HAP-1 (cell line): ENCODE measurements at regions not wholly inside any gene's neighbourhood (a gene's known extent, or its start where the extent isn't known, plus 50 kb on each side); places are given as distances from the start of the nearest gene placed in this dataset.

Source experiments
- DNase-seq, 2 experiments: peaks; one replicate each; pipeline ENCODE4 v3.0.0-alpha.2; 2016 to 2020; ENCODE audit warnings: low spot score in 2 of 2
- H3K27me3 ChIP-seq: fragments of 250-450 bp; sonication (Bioruptor Pico); 2 replicates; pipeline ENCODE4 v1.5.1; 2020; ENCODE audit warnings: low read depth, mild to moderate bottlenecking, moderate library complexity
- H3K36me3 ChIP-seq: fragments of 250-450 bp; sonication (Bioruptor Pico); replicated peaks from 2 replicates; pipeline ENCODE4 v1.5.1; 2020; ENCODE audit warnings: mild to moderate bottlenecking
- H3K4me1 ChIP-seq: fragments of 250-450 bp; sonication (Bioruptor Pico); 2 replicates; pipeline ENCODE4 v1.5.1; 2020; ENCODE audit warnings: mild to moderate bottlenecking
- H3K4me3 ChIP-seq: fragments of 250-450 bp; sonication (Bioruptor Pico); 2 replicates; pipeline ENCODE4 v1.5.1; 2020; ENCODE audit warnings: mild to moderate bottlenecking, moderate library complexity
- H3K9me3 ChIP-seq: fragments of 250-450 bp; sonication (Bioruptor Pico); 2 replicates; pipeline ENCODE4 v1.5.1; 2020; ENCODE audit warnings: mild to moderate bottlenecking, moderate library complexity
- in situ Hi-C: fragments of 300-500 bp; cut with MboI; formaldehyde crosslinking; loops from 3 replicates; pipeline ENCODE4 v1.14.3; 2020; ENCODE audit warnings: low sequenced_read_pairs, inconsistent platforms, mixed read lengths

GRCh38 chr5:120738568-120738967 lies 274.5 kb downstream of the PRR16 start:
- no peaks in the 10 kb centered on the region for H3K4me1 ChIP-seq
- in situ Hi-C loops = no loop called here

GRCh38 chr5:120740989-120741388 lies 276.9 kb downstream of the PRR16 start:
- in situ Hi-C loops = no loop called here
- no peaks in the 10 kb centered on the region for H3K36me3 ChIP-seq
- no peaks in the 10 kb centered on the region for H3K4me1 ChIP-seq
- H3K27me3 ChIP-seq = no peaks in the 10 kb centered on the region
- DNase-seq = no peak
- no peak overlapping the region for H3K4me3 ChIP-seq
- H3K9me3 ChIP-seq = no peaks in the 10 kb centered on the region

More at GRCh38 chr5:120738568-120738967, 274.5 kb downstream of the PRR16 start:
- Histone ChIP-seq H3K36me3 (no peaks in the 10 kb centered on the region), H3K4me3 (no peak overlapping the region), H3K27me3 (no peaks in the 10 kb centered on the region), H3K9me3 (no peaks in the 10 kb centered on the region)
- DNase-seq = no peak

- Histone ChIP-seq H3K9me3 (no peaks in the 10 kb centered on the region), H3K4me3 (no peak overlapping the region), H3K36me3 (no peaks in the 10 kb centered on the region), H3K4me1 (peaks cover 4% of the 10 kb centered on the region; the same call in 1 of the 2 replicates), H3K27me3 (no peaks in the 10 kb centered on the region)
- DNase-seq = no peak
- in situ Hi-C loops = no loop called here
These were observed 284.4 kb downstream of the PRR16 start for GRCh38 chr5:120748474-120748873.

GRCh38 chr5:120749737-120750136 lies 285.6 kb downstream of the PRR16 start:
- H3K36me3 ChIP-seq = no peaks in the 10 kb centered on the region
- H3K4me3 ChIP-seq = no peak overlapping the region
- DNase-seq = no peak
- H3K9me3 ChIP-seq = no peaks in the 10 kb centered on the region
- peaks cover 4% of the 10 kb centered on the region; the same call in 1 of the 2 replicates for H3K4me1 ChIP-seq
- in situ Hi-C loops = no loop called here
- H3K27me3 ChIP-seq = no peaks in the 10 kb centered on the region

GRCh38 chr5:120759587-120759986 lies 295.5 kb downstream of the PRR16 start:
- DNase-seq = no peak
- in situ Hi-C loops = no loop called here
- H3K4me1 ChIP-seq = peaks cover 15% of the 10 kb centered on the region
- no peaks in the 10 kb centered on the region for H3K9me3 ChIP-seq
- no peak overlapping the region for H3K4me3 ChIP-seq
- no peaks in the 10 kb centered on the region for H3K36me3 ChIP-seq
- H3K27me3 ChIP-seq = no peaks in the 10 kb centered on the region

- Histone ChIP-seq H3K4me1 (peaks cover 16% of the 10 kb centered on the region), H3K4me3 (no peak overlapping the region), H3K36me3 (no peaks in the 10 kb centered on the region), H3K27me3 (no peaks in the 10 kb centered on the region), H3K9me3 (no peaks in the 10 kb centered on the region)
- in situ Hi-C loops = no loop called here
- peak in 1 of 2 experiments; percentile 72 for DNase-seq
These were observed 297.9 kb downstream of the PRR16 start for GRCh38 chr5:120761986-120762385.

GRCh38 chr5:120765189-120765588 lies 301.1 kb downstream of the PRR16 start:
- no peaks in the 10 kb centered on the region for H3K9me3 ChIP-seq
- in situ Hi-C loops = no loop called here
- no peaks in the 10 kb centered on the region for H3K27me3 ChIP-seq
- H3K36me3 ChIP-seq = no peaks in the 10 kb centered on the region
- DNase-seq = no peak
- H3K4me3 ChIP-seq = no peak overlapping the region
- H3K4me1 ChIP-seq = peaks cover 29% of the 10 kb centered on the region

GRCh38 chr5:120767178-120767820 lies 303.2 kb downstream of the PRR16 start:
- no peaks in the 10 kb centered on the region for H3K36me3 ChIP-seq
- H3K4me1 ChIP-seq = peaks cover 21% of the 10 kb centered on the region
- peak; percentile 13 to 59 for DNase-seq
- no peak overlapping the region for H3K4me3 ChIP-seq
- in situ Hi-C loops = no loop called here
- no peaks in the 10 kb centered on the region for H3K9me3 ChIP-seq
- H3K27me3 ChIP-seq = no peaks in the 10 kb centered on the region

- DNase-seq = no peak
These were observed 305.3 kb downstream of the PRR16 start for GRCh38 chr5:120769312-120769872.

GRCh38 chr5:120771202-120771601 lies 307.1 kb downstream of the PRR16 start:
- in situ Hi-C loops = no loop called here
- Histone ChIP-seq H3K4me3 (no peak overlapping the region), H3K4me1 (peaks cover 14% of the 10 kb centered on the region), H3K9me3 (no peaks in the 10 kb centered on the region), H3K27me3 (no peaks in the 10 kb centered on the region), H3K36me3 (no peaks in the 10 kb centered on the region)
- no peak for DNase-seq

More at GRCh38 chr5:120769312-120769872, 305.3 kb downstream of the PRR16 start:
- in situ Hi-C loops = no loop called here
- no peaks in the 10 kb centered on the region for H3K36me3 ChIP-seq
- H3K27me3 ChIP-seq = no peaks in the 10 kb centered on the region
- peaks cover 14% of the 10 kb centered on the region for H3K4me1 ChIP-seq
- no peaks in the 10 kb centered on the region for H3K9me3 ChIP-seq
- H3K4me3 ChIP-seq = no peak overlapping the region

GRCh38 chr5:120778491-120779484 lies 314.7 kb downstream of the PRR16 start:
- Histone ChIP-seq H3K27me3 (no peaks in the 10 kb centered on the region), H3K36me3 (no peaks in the 10 kb centered on the region), H3K4me1 (peaks cover 4% of the 10 kb centered on the region), H3K9me3 (no peaks in the 10 kb centered on the region), H3K4me3 (no peak overlapping the region)
- DNase-seq = no peak
- in situ Hi-C loops = no loop called here

- no peaks in the 10 kb centered on the region for H3K36me3 ChIP-seq
- H3K9me3 ChIP-seq = no peaks in the 10 kb centered on the region
- in situ Hi-C loops = no loop called here
- H3K27me3 ChIP-seq = no peaks in the 10 kb centered on the region
- H3K4me3 ChIP-seq = no peak overlapping the region
- peaks cover 4% of the 10 kb centered on the region for H3K4me1 ChIP-seq
- no peak for DNase-seq
These were observed 315.6 kb downstream of the PRR16 start for GRCh38 chr5:120779674-120780073.

- H3K4me1 ChIP-seq = peaks cover 3% of the 10 kb centered on the region; the same call in 1 of the 2 replicates
- no peak overlapping the region for H3K4me3 ChIP-seq
- H3K9me3 ChIP-seq = no peaks in the 10 kb centered on the region
- H3K27me3 ChIP-seq = no peaks in the 10 kb centered on the region
- no peaks in the 10 kb centered on the region for H3K36me3 ChIP-seq
- DNase-seq = no peak
- in situ Hi-C loops = no loop called here
These were observed 324.4 kb downstream of the PRR16 start for GRCh38 chr5:120788481-120788880.

GRCh38 chr5:120789918-120790317 lies 325.8 kb downstream of the PRR16 start:
- Histone ChIP-seq H3K4me3 (no peak overlapping the region), H3K27me3 (no peaks in the 10 kb centered on the region), H3K36me3 (no peaks in the 10 kb centered on the region), H3K9me3 (no peaks in the 10 kb centered on the region), H3K4me1 (peaks cover 3% of the 10 kb centered on the region; the same call in 1 of the 2 replicates)
- in situ Hi-C loops = no loop called here
- DNase-seq = no peak
